ENCODE measurements at regions not wholly inside any gene's neighbourhood (a gene's known extent, or its start where the extent isn't known, plus 50 kb on each side); places are given as distances from the start of the nearest gene placed in this dataset.

- no peak for FAIRE-seq
- ChIA-PET CTCF (interaction anchor here (1.0 to 2.0 kb wide), 2 partner anchors 15 to 46 kb away, joined by 3 to 8 read pairs; no protein-coding TSS in a partner anchor), POLR2A (no interaction called here)
- no peaks in the 10 kb centered on the region for H3K36me3 ChIP-seq (ENCODE audit: control insufficient read depth in 2 of 2, extremely low read depth in 1 of 2, insufficient read depth in 2 of 2, low read length in 2 of 2)
- no peak overlapping the region for H3K27ac ChIP-seq (ENCODE audit: insufficient read depth, low read depth, low read length)
- dilution Hi-C loops (cut with MboI; ENCODE audit: extremely low pct_ligation_motif_present, low sequenced_read_pairs), result no loop called here
- H3K27me3 ChIP-seq (ENCODE audit: control insufficient read depth in 2 of 2, insufficient read depth in 2 of 2, low read length in 2 of 2), result no peaks in the 10 kb centered on the region
- no peak overlapping the region for H3K9ac ChIP-seq (replicated peaks; ENCODE audit: extremely low read depth, insufficient read depth, low read length)
- H3K9me1 ChIP-seq (replicated peaks; ENCODE audit: control insufficient read depth, extremely low read depth, insufficient read depth, low read length), result no peaks in the 10 kb centered on the region
- TF ChIP-seq FOS (IDR thresholded peaks at IDR 0.05; ENCODE audit: borderline replicate concordance, insufficient read depth, low read length) (no peak), JUN (IDR thresholded peaks at IDR 0.05; ENCODE audit: borderline replicate concordance, insufficient read depth, insufficient read length, low read depth) (no peak), GATA2 (IDR thresholded peaks at IDR 0.05; ENCODE audit: insufficient read depth, insufficient read length, low read depth, low read length) (no peak), POLR2AphosphoS5 (IDR thresholded peaks at IDR 0.05; ENCODE audit: insufficient read depth, low read depth, low read length) (no peak), MAX (IDR thresholded peaks at IDR 0.05; ENCODE audit: insufficient read depth, insufficient read length) (no peak), EZH2 (IDR thresholded peaks at IDR 0.05; ENCODE audit: borderline replicate concordance, low read depth, low read length, severe bottlenecking) (no peak), CTCF (IDR thresholded peaks at IDR 0.05; ENCODE audit: extremely low read depth in 1 of 2, insufficient read depth in 1 of 2, low read depth in 1 of 2, low read length in 2 of 2) (no peak), MYC (IDR thresholded peaks at IDR 0.05; ENCODE audit: low read depth, low read length) (no peak), POLR2A (IDR thresholded peaks at IDR 0.05; ENCODE audit: low read depth, low read length) (no peak)
- H3K79me2 ChIP-seq (ENCODE audit: control insufficient read depth, insufficient read depth, low read length), result peaks cover 45% of the 10 kb centered on the region
- no peak overlapping the region for H2AFZ ChIP-seq (ENCODE audit: low read depth, low read length)
- intact Hi-C loops (cut with micrococcal nuclease), result no loop called here
- H3K4me2 ChIP-seq (ENCODE audit: insufficient read depth, low read length), result no peak overlapping the region
- BruUV-seq (replicated peaks), result no TSS peak
- H3K4me1 ChIP-seq (ENCODE audit: control insufficient read depth, extremely low read depth, insufficient read depth, low read length), result peaks cover 9% of the 10 kb centered on the region
- DNase-seq (ENCODE audit: low read depth, low spot score), result no peak
- H3K9me3 ChIP-seq (replicated peaks; ENCODE audit: control insufficient read depth, insufficient read depth, low read length), result no peaks in the 10 kb centered on the region
- H4K20me1 ChIP-seq (replicated peaks; ENCODE audit: control insufficient read depth, extremely low read depth, insufficient read depth, low read length), result no peaks in the 10 kb centered on the region
- H3K4me3 ChIP-seq (replicated peaks in 1 of 3; ENCODE audit: insufficient read depth in 1 of 3, low read depth in 1 of 3, low read length in 3 of 3), result no peak overlapping the region
Measured at GRCh38 chr6:138645976-138646640, 127.5 kb upstream of the CCDC28A start.

Data from endothelial cell of umbilical vein (primary cell).